B cell (primary cell): ENCODE measurements at regions not wholly inside any gene's neighbourhood (a gene's known extent, or its start where the extent isn't known, plus 50 kb on each side); places are given as distances from the start of the nearest gene placed in this dataset.
A peak's percentile ranks its signal among the peaks of the same experiment; 100 is the strongest.

Experiments used
- ATAC-seq: fragments of 200-7000 bp; cut with Tn5 transposase; one replicate; pipeline ENCODE4 v1.10.0; 2021; ENCODE audit warnings: low read depth, mild to moderate bottlenecking, moderate number of reproducible peaks, moderate library complexity
- CTCF ChIA-PET: fragments of 350-600 bp; sonication (Branson Sonifier 250); formaldehyde crosslinking; loops from one replicate; lab custom pipeline; 2021; ENCODE audit warnings: antibody characterized with exemption, inconsistent platforms; lab: Charles Lee
- POLR2A ChIA-PET: fragments of 350-600 bp; sonication (Branson Sonifier 250); formaldehyde crosslinking; loops from one replicate; lab custom pipeline; 2021; ENCODE audit warnings: antibody characterized with exemption; lab: Charles Lee
- DNase-seq: peaks from one replicate; pipeline ENCODE4 v3.0.0; 2013
- H2AFZ ChIP-seq: 2 replicates; pipeline ENCODE4 v1.6.1; 2012; ENCODE audit warnings: mild to moderate bottlenecking, low read depth, low read length; ENCODE audit not compliant: insufficient read depth, poor library complexity, severe bottlenecking
- H3K27ac ChIP-seq, 2 donors: 1 replicate in 1 of 2; 2 replicates in 1 of 2; pipeline ENCODE4 v1.5.1; 2012 to 2013; ENCODE audit warnings: low read length in 2 of 2, mild to moderate bottlenecking in 2 of 2, moderate library complexity in 1 of 2
- H3K27me3 ChIP-seq, 4 experiments: fragments of 200-600 bp in 1 of 4; sonication (generic) in 1 of 4; replicated peaks in 1 of 4; 1 replicate in 2 of 4; 2 replicates in 2 of 4; pipeline versions ENCODE4 v1.6.1 to v1.7.0; 2013 to 2016; ENCODE audit warnings: low read length in 3 of 4, mild to moderate bottlenecking in 2 of 4, mixed read lengths in 1 of 4, moderate library complexity in 1 of 4; ENCODE audit not compliant: insufficient read depth in 4 of 4, control insufficient read depth in 3 of 4; ENCODE audit errors: control extremely low read depth in 1 of 4
- H3K36me3 ChIP-seq, 2 experiments: replicated peaks in 1 of 2; 1 replicate in 1 of 2; 2 replicates in 1 of 2; pipeline versions ENCODE4 v1.6.1 to v1.7.1; 2013; ENCODE audit warnings: low read length in 1 of 2; ENCODE audit not compliant: insufficient read depth in 2 of 2, control insufficient read depth in 1 of 2; ENCODE audit errors: control extremely low read depth in 1 of 2, extremely low read depth in 1 of 2
- H3K4me1 ChIP-seq, 2 donors: fragments of 200-600 bp in 1 of 2; sonication (generic) in 1 of 2; 1 replicate in 1 of 2; 2 replicates in 1 of 2; pipeline versions ENCODE4 v1.5.1 to v1.6.1; 2013 to 2017; ENCODE audit warnings: low read length in 2 of 2; ENCODE audit not compliant: control insufficient read depth in 2 of 2, insufficient read depth in 2 of 2
- H3K4me2 ChIP-seq: replicated peaks from 2 replicates; pipeline ENCODE3; 2012; ENCODE audit warnings: mild to moderate bottlenecking, low read depth, low read length; ENCODE audit not compliant: poor library complexity, severe bottlenecking
- H3K4me3 ChIP-seq, 5 experiments: fragments of 200-600 bp in 1 of 5; sonication (generic) in 1 of 5; 1 replicate in 3 of 5; 2 replicates in 2 of 5; pipeline versions ENCODE4 v1.5.1 to v1.7.0; 2011 to 2016; ENCODE audit warnings: low read length in 4 of 5, mild to moderate bottlenecking in 4 of 5, low read depth in 2 of 5, control low read depth in 1 of 5, moderate library complexity in 1 of 5; ENCODE audit not compliant: insufficient read depth in 1 of 5; ENCODE audit errors: control extremely low read depth in 1 of 5, extremely low read depth in 1 of 5
- H3K79me2 ChIP-seq: fragments of 200-600 bp; sonication (generic); one replicate; pipeline ENCODE4 v1.6.0; 2016; ENCODE audit warnings: low read length; ENCODE audit not compliant: control insufficient read depth, insufficient read depth
- H3K9ac ChIP-seq: fragments of 200-600 bp; sonication (generic); 2 replicates; pipeline ENCODE4 v1.6.1; 2017; ENCODE audit warnings: mild to moderate bottlenecking, low read length, moderate library complexity
- H3K9me3 ChIP-seq, 3 donors: one replicate each; pipeline versions ENCODE4 v1.6.1 to v1.7.1; 2013; ENCODE audit warnings: low read length in 2 of 3; ENCODE audit not compliant: control insufficient read depth in 2 of 3, insufficient read depth in 1 of 3; ENCODE audit errors: control extremely low read depth in 1 of 3
- H4K20me1 ChIP-seq: 2 replicates; pipeline ENCODE4 v1.6.0; 2012; ENCODE audit warnings: mild to moderate bottlenecking, low read length; ENCODE audit not compliant: insufficient read depth, control insufficient read depth, poor library complexity, severe bottlenecking
- H3K27ac Mint-ChIP-seq: one replicate; pipeline ENCODE4 v1.8.0; 2021; ENCODE audit warnings: mixed read lengths
- H3K27me3 Mint-ChIP-seq: one replicate; pipeline ENCODE4 v1.8.0; 2021; ENCODE audit warnings: mixed read lengths
- H3K4me1 Mint-ChIP-seq: one replicate; pipeline ENCODE4 v1.8.0; 2021; ENCODE audit warnings: mixed read lengths
- H3K4me3 Mint-ChIP-seq: one replicate; pipeline ENCODE4 v1.8.0; 2021; ENCODE audit warnings: mixed read lengths
- H3K9me3 Mint-ChIP-seq: one replicate; pipeline ENCODE4 v1.8.0; 2022; ENCODE audit warnings: mixed read lengths; ENCODE audit not compliant: insufficient read depth
- CTCF ChIP-seq: fragments of 200-600 bp; IDR thresholded peaks from one replicate; pipeline ENCODE4 v1.8.0; 2022; ENCODE audit warnings: antibody characterized with exemption, mild to moderate bottlenecking
- EZH2 ChIP-seq: IDR thresholded peaks from 2 replicates; pipeline ENCODE4 v1.6.1; 2012; ENCODE audit warnings: borderline replicate concordance, low read depth, mild to moderate bottlenecking, moderate library complexity, low read length; ENCODE audit not compliant: insufficient read depth, poor library complexity, severe bottlenecking
- WGBS: methylation state at CpG from one replicate; pipeline ENCODE4 v1.1.5; 2013; ENCODE audit warnings: missing lambda C conversion rate; ENCODE audit not compliant: insufficient coverage; 5-methylcytosine and 5-hydroxymethylcytosine counted together
- intact Hi-C: fragments of 100-400 bp; cut with micrococcal nuclease; formaldehyde crosslinking; loops from one replicate; pipeline ENCODE4 v1.10.0; 2022

- 79% methylated on average over 4 of the region's 6 CpGs for WGBS
- ATAC-seq (no peak), DNase-seq (no peak)
- Histone ChIP-seq H3K9me3 (no peaks in the 10 kb centered on the region), H3K27ac (no peak overlapping the region), H3K36me3 (no peaks in the 10 kb centered on the region), H3K4me2 (no peak overlapping the region), H3K27me3 (no peaks in the 10 kb centered on the region), H3K9ac (no peak overlapping the region), H4K20me1 (no peaks in the 10 kb centered on the region), H3K4me1 (no peaks in the 10 kb centered on the region), H2AFZ (no peak overlapping the region), H3K4me3 (no peak overlapping the region), H3K79me2 (no peaks in the 10 kb centered on the region)
- no peak for TF ChIP-seq EZH2
- TF ChIP-seq CTCF, result peak; percentile 47
- no peaks in the 10 kb centered on the region for H3K9me3 Mint-ChIP-seq
- POLR2A ChIA-PET, result no interaction called here
- no peaks in the 10 kb centered on the region for H3K4me1 Mint-ChIP-seq
- CTCF ChIA-PET, result interaction anchor here (0.8 kb wide), 1 partner anchor 509 kb away, joined by 3 read pairs; no protein-coding TSS in a partner anchor
- no peak overlapping the region for H3K27ac Mint-ChIP-seq
- intact Hi-C loops, result no loop called here
- no peak overlapping the region for H3K4me3 Mint-ChIP-seq
- H3K27me3 Mint-ChIP-seq, result no peaks in the 10 kb centered on the region
These were observed 67.9 kb upstream of the MITF start for GRCh38 chr3:69671082-69671952.

- POLR2A ChIA-PET, result no interaction called here
- H3K4me2 ChIP-seq, result no peak overlapping the region
- H3K27me3 ChIP-seq, result no peaks in the 10 kb centered on the region
- no peaks in the 10 kb centered on the region for H3K79me2 ChIP-seq
- H3K4me1 ChIP-seq, result no peaks in the 10 kb centered on the region
- H3K36me3 ChIP-seq, result no peaks in the 10 kb centered on the region
- Mint-ChIP-seq H3K27ac (no peak overlapping the region), H3K27me3 (no peaks in the 10 kb centered on the region), H3K4me1 (no peaks in the 10 kb centered on the region), H3K4me3 (no peak overlapping the region), H3K9me3 (no peaks in the 10 kb centered on the region)
- H3K4me3 ChIP-seq, result no peak overlapping the region
- no peaks in the 10 kb centered on the region for H3K9me3 ChIP-seq
- DNase-seq (no peak), ATAC-seq (no peak)
- CTCF ChIA-PET, result interaction anchor here (2.1 kb wide), 1 partner anchor 507 kb away, joined by 7 read pairs; no protein-coding TSS in a partner anchor
- H2AFZ ChIP-seq, result no peak overlapping the region
- no peak overlapping the region for H3K9ac ChIP-seq
- TF ChIP-seq EZH2 (no peak), CTCF (no peak)
- intact Hi-C loops, result no loop called here
- no peak overlapping the region for H3K27ac ChIP-seq
- 100% methylated on average over 1 of the region's 3 CpGs for WGBS
- no peaks in the 10 kb centered on the region for H4K20me1 ChIP-seq
These were observed 70.2 kb upstream of the MITF start for GRCh38 chr3:69669070-69669469.
